Neuronal stem cell (in vitro differentiated cells): ENCODE measurements at regions not wholly inside any gene's neighbourhood (a gene's known extent, or its start where the extent isn't known, plus 50 kb on each side); places are given as distances from the start of the nearest gene placed in this dataset.

Source experiments
- DNase-seq: peaks from one replicate; pipeline ENCODE4 v3.0.0-alpha.2; 2013; ENCODE audit warnings: low spot score
- H2AFZ ChIP-seq: one replicate; pipeline ENCODE4 v1.6.1; 2013; ENCODE audit warnings: mild to moderate bottlenecking, low read length, inconsistent platforms
- H2AK5ac ChIP-seq: 2 replicates; pipeline ENCODE4 v1.6.1; 2013; ENCODE audit warnings: low read depth, mild to moderate bottlenecking, inconsistent platforms, low read length, moderate library complexity, mixed read lengths
- H2BK120ac ChIP-seq: 2 replicates; pipeline ENCODE4 v1.6.1; 2013; ENCODE audit warnings: low read depth, mild to moderate bottlenecking, inconsistent platforms, low read length, moderate library complexity, mixed read lengths
- H2BK12ac ChIP-seq: one replicate; pipeline ENCODE4 v1.6.1; 2013; ENCODE audit warnings: low read length, inconsistent platforms
- H2BK15ac ChIP-seq: 2 replicates; pipeline ENCODE4 v1.6.1; 2013; ENCODE audit warnings: mild to moderate bottlenecking, low read length, inconsistent platforms, mixed read lengths
- H2BK5ac ChIP-seq: one replicate; pipeline ENCODE4 v1.6.1; 2013; ENCODE audit warnings: inconsistent platforms, mild to moderate bottlenecking, low read length, moderate library complexity
- H3K14ac ChIP-seq: one replicate; pipeline ENCODE4 v1.6.1; 2013; ENCODE audit warnings: low read length, inconsistent platforms
- H3K18ac ChIP-seq: 2 replicates; pipeline ENCODE4 v1.6.1; 2013; ENCODE audit warnings: low read length, inconsistent platforms
- H3K23ac ChIP-seq: 2 replicates; pipeline ENCODE4 v1.6.1; 2013; ENCODE audit warnings: low read depth, mild to moderate bottlenecking, mixed read lengths, low read length, inconsistent platforms; ENCODE audit not compliant: poor library complexity
- H3K27ac ChIP-seq: replicated peaks from 3 replicates; pipeline ENCODE4 v1.5.1; 2013; ENCODE audit warnings: low read length, inconsistent platforms
- H3K27me3 ChIP-seq, 3 experiments: 2 replicates each; pipeline ENCODE4 v1.6.1; 2013; ENCODE audit warnings: low read length in 3 of 3, mild to moderate bottlenecking in 2 of 3, inconsistent platforms in 1 of 3, low read depth in 1 of 3, mixed read lengths in 1 of 3, moderate library complexity in 1 of 3; ENCODE audit not compliant: control insufficient read depth in 3 of 3, insufficient read depth in 3 of 3
- H3K36me3 ChIP-seq, 2 donors: replicated peaks in 1 of 2; 2 replicates each; pipeline ENCODE4 v1.6.1; 2013; ENCODE audit warnings: low read length in 2 of 2; ENCODE audit not compliant: control insufficient read depth in 2 of 2, insufficient read depth in 2 of 2
- H3K4ac ChIP-seq: 2 replicates; pipeline ENCODE4 v1.6.1; 2013; ENCODE audit warnings: inconsistent platforms, mild to moderate bottlenecking, low read length, moderate library complexity
- H3K4me1 ChIP-seq, 2 donors: 1 replicate in 1 of 2; 2 replicates in 1 of 2; pipeline ENCODE4 v1.6.1; 2013; ENCODE audit warnings: low read length in 2 of 2, low read depth in 1 of 2; ENCODE audit not compliant: control insufficient read depth in 2 of 2, insufficient read depth in 1 of 2
- H3K4me2 ChIP-seq: one replicate; pipeline ENCODE4 v1.6.1; 2013; ENCODE audit warnings: mild to moderate bottlenecking, low read length, inconsistent platforms; ENCODE audit not compliant: insufficient read depth, poor library complexity, severe bottlenecking
- H3K4me3 ChIP-seq, 2 donors: 2 replicates each; pipeline ENCODE4 v1.5.1; 2013; ENCODE audit warnings: low read length in 2 of 2, mild to moderate bottlenecking in 2 of 2, inconsistent platforms in 1 of 2, moderate library complexity in 1 of 2
- H3K79me1 ChIP-seq: one replicate; pipeline ENCODE4 v1.6.1; 2013; ENCODE audit warnings: low read depth, mild to moderate bottlenecking, inconsistent platforms, low read length, moderate library complexity
- H3K9ac ChIP-seq: one replicate; pipeline ENCODE4 v1.6.1; 2013; ENCODE audit warnings: mild to moderate bottlenecking, low read depth, low read length, inconsistent platforms; ENCODE audit not compliant: poor library complexity
- H3K9me3 ChIP-seq, 2 donors: replicated peaks in 1 of 2; 2 replicates each; pipeline versions ENCODE3 to v1.6.1; 2013; ENCODE audit warnings: low read length in 2 of 2, mild to moderate bottlenecking in 2 of 2, inconsistent platforms in 1 of 2, low read depth in 1 of 2, mixed read lengths in 1 of 2, moderate library complexity in 1 of 2; ENCODE audit not compliant: control insufficient read depth in 2 of 2, insufficient read depth in 1 of 2
- H4K8ac ChIP-seq: one replicate; pipeline ENCODE4 v1.6.1; 2013; ENCODE audit warnings: low read depth, mild to moderate bottlenecking, inconsistent platforms, low read length, moderate library complexity
- H4K91ac ChIP-seq: one replicate; pipeline ENCODE4 v1.6.1; 2013; ENCODE audit warnings: low read length, low read depth, mild to moderate bottlenecking, inconsistent platforms; ENCODE audit not compliant: poor library complexity
- WGBS, 2 donors: extraction: QIAGEN DNeasy Blood & Tissue Kit; methylation state at CpG; one replicate each; pipeline ENCODE4 v1.1.7; 2013; ENCODE audit warnings: missing lambda C conversion rate in 2 of 2, mixed read lengths in 1 of 2; ENCODE audit not compliant: insufficient read length in 2 of 2, insufficient replicate concordance in 1 of 2; ENCODE audit errors: extremely low coverage in 2 of 2; 5-methylcytosine and 5-hydroxymethylcytosine counted together

DNA sequence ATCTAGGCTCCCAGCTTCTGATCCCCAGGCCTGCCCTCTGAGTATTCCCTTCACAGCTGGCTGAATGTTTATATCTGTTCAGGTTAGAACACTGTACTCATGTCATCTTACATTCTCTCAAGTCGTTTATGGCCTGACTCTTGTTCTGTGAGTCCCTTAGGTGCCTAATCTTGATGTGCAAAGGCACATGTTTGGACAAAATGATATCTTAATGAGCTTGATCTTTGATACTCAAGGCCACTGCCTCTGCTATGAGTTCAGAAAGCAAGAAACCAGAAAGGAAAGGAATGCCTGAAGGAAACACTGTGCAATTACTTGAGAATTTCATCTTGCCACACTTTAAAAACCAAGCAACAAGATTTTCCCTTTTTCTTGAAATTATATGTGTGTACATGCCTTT is 391.8 kb upstream of the ZNF608 start:
- Histone ChIP-seq H3K27ac (no peak overlapping the region), H3K9ac (no peak overlapping the region), H2BK15ac (no peak overlapping the region), H2BK5ac (no peak overlapping the region), H3K4me3 (no peak overlapping the region), H3K14ac (no peak overlapping the region), H2AK5ac (no peak overlapping the region), H3K79me1 (no peaks in the 10 kb centered on the region), H2AFZ (no peak overlapping the region), H3K9me3 (no peaks in the 10 kb centered on the region), H3K36me3 (no peaks in the 10 kb centered on the region), H3K27me3 (no peaks in the 10 kb centered on the region), H2BK12ac (no peak overlapping the region), H4K91ac (no peak overlapping the region), H3K4me1 (peaks cover 6 to 16% of the 10 kb centered on the region in 2 donors), H3K4ac (no peak overlapping the region), H2BK120ac (no peak overlapping the region), H3K18ac (no peak overlapping the region), H3K23ac (no peak overlapping the region), H3K4me2 (no peak overlapping the region), H4K8ac (no peak overlapping the region)
- no peak for DNase-seq
- no CpG with 5 or more reads among the region's 1 CpG for WGBS, 2 donors

- H2BK12ac ChIP-seq, result no peak overlapping the region
- WGBS, 2 donors, result no CpG with 5 or more reads among the region's 2 CpGs
Measured at GRCh38 chr5:125139590-125139989, 393.2 kb upstream of the ZNF608 start.

GRCh38 chr5:125140220-125140619 is 393.8 kb upstream of the ZNF608 start:
- H3K4me1 ChIP-seq, result peaks cover 2 to 11% of the 10 kb centered on the region in 2 donors
- no peak for DNase-seq
- no peak overlapping the region for H4K91ac ChIP-seq
- no peak overlapping the region for H3K23ac ChIP-seq
- no peaks in the 10 kb centered on the region for H3K36me3 ChIP-seq
- no peak overlapping the region for H3K4ac ChIP-seq
- no peak overlapping the region for H3K18ac ChIP-seq
- WGBS, 2 donors, result no CpG with 5 or more reads among the region's 4 CpGs
- no peak overlapping the region for H3K9ac ChIP-seq
- no peaks in the 10 kb centered on the region for H3K27me3 ChIP-seq
- no peaks in the 10 kb centered on the region for H3K9me3 ChIP-seq
- no peak overlapping the region for H2AFZ ChIP-seq
- no peak overlapping the region for H4K8ac ChIP-seq
- H3K4me2 ChIP-seq, result no peak overlapping the region
- no peak overlapping the region for H3K27ac ChIP-seq
- H2BK5ac ChIP-seq, result no peak overlapping the region
- no peak overlapping the region for H2BK15ac ChIP-seq
- no peak overlapping the region for H2BK120ac ChIP-seq
- no peak overlapping the region for H2AK5ac ChIP-seq
- H3K79me1 ChIP-seq, result no peaks in the 10 kb centered on the region
- no peak overlapping the region for H3K4me3 ChIP-seq
- no peak overlapping the region for H2BK12ac ChIP-seq
- no peak overlapping the region for H3K14ac ChIP-seq

More at GRCh38 chr5:125139590-125139989, 393.2 kb upstream of the ZNF608 start:
- Histone ChIP-seq H2BK15ac (no peak overlapping the region), H3K4me1 (peaks cover 4 to 12% of the 10 kb centered on the region in 2 donors), H3K23ac (no peak overlapping the region), H3K4ac (no peak overlapping the region), H3K79me1 (no peaks in the 10 kb centered on the region), H2BK120ac (no peak overlapping the region), H2AK5ac (no peak overlapping the region), H3K18ac (no peak overlapping the region), H3K9ac (no peak overlapping the region), H3K36me3 (no peaks in the 10 kb centered on the region), H2BK5ac (no peak overlapping the region), H3K27me3 (no peaks in the 10 kb centered on the region), H3K4me3 (no peak overlapping the region), H3K14ac (no peak overlapping the region), H2AFZ (no peak overlapping the region), H4K91ac (no peak overlapping the region), H4K8ac (no peak overlapping the region), H3K9me3 (no peaks in the 10 kb centered on the region), H3K4me2 (no peak overlapping the region), H3K27ac (no peak overlapping the region)
- no peak for DNase-seq

DNA sequence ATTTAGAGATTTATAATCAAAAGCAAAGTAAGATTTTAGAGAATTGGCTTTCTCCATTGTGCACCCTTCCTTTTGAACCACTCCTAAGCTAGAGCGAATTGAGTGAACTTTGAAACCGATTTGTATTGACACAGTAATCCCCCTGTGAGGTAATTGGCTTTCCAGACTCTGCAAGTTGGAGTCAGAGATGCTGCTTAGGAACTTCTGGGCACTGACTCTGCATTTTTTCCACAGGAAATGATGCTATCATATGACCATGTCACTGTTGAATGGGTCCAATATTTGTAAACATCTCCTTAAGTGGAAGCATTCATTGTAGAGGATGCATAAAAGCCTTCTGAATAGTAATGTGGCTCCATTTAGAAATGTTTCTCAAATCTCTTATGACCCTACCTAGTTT is 394.4 kb upstream of the ZNF608 start:
- no peaks in the 10 kb centered on the region for H3K9me3 ChIP-seq
- no peaks in the 10 kb centered on the region for H3K27me3 ChIP-seq
- H3K4me1 ChIP-seq, result peaks cover 2 to 11% of the 10 kb centered on the region in 2 donors
- H3K4me3 ChIP-seq, result no peak overlapping the region
- no peak overlapping the region for H2BK15ac ChIP-seq
- H3K4ac ChIP-seq, result no peak overlapping the region
- no peak overlapping the region for H2AFZ ChIP-seq
- no peak overlapping the region for H3K23ac ChIP-seq
- H3K18ac ChIP-seq, result no peak overlapping the region
- H2BK120ac ChIP-seq, result no peak overlapping the region
- DNase-seq, result no peak
- H2BK12ac ChIP-seq, result no peak overlapping the region
- no peaks in the 10 kb centered on the region for H3K36me3 ChIP-seq
- no peak overlapping the region for H4K8ac ChIP-seq
- H4K91ac ChIP-seq, result no peak overlapping the region
- no peak overlapping the region for H3K27ac ChIP-seq
- no peak overlapping the region for H3K14ac ChIP-seq
- H3K4me2 ChIP-seq, result no peak overlapping the region
- no peak overlapping the region for H2BK5ac ChIP-seq
- no CpG with 5 or more reads among the region's 2 CpGs for whole genome bisulfite sequencing, 2 donors
- H3K79me1 ChIP-seq, result no peaks in the 10 kb centered on the region
- no peak overlapping the region for H2AK5ac ChIP-seq
- no peak overlapping the region for H3K9ac ChIP-seq
